Progenitor cell of endocrine pancreas (in vitro differentiated cells): ENCODE measurements at regions not wholly inside any gene's neighbourhood (a gene's known extent, or its start where the extent isn't known, plus 50 kb on each side); places are given as distances from the start of the nearest gene placed in this dataset.

Experiments
- DNase-seq: peaks from one replicate; pipeline ENCODE4 v3.0.0; 2021; ENCODE audit warnings: low spot score; ENCODE audit not compliant: unreplicated experiment
- H3K27ac Mint-ChIP-seq: 2 replicates; pipeline ENCODE4 v1.8.0; 2021; ENCODE audit warnings: mild to moderate bottlenecking, moderate library complexity, mixed read lengths
- H3K27me3 Mint-ChIP-seq: 2 replicates; pipeline ENCODE4 v1.8.0; 2021; ENCODE audit warnings: mixed read lengths
- H3K36me3 Mint-ChIP-seq: 2 replicates; pipeline ENCODE4 v1.8.0; 2022; ENCODE audit warnings: mixed read lengths; ENCODE audit not compliant: insufficient read depth
- H3K4me1 Mint-ChIP-seq: 2 replicates; pipeline ENCODE4 v1.8.0; 2021; ENCODE audit warnings: low read depth, mixed read lengths
- H3K4me3 Mint-ChIP-seq: 2 replicates; pipeline ENCODE4 v1.8.0; 2021; ENCODE audit warnings: low read depth, mild to moderate bottlenecking, moderate library complexity, mixed read lengths
- H3K9me3 Mint-ChIP-seq: 2 replicates; pipeline ENCODE4 v1.8.0; 2021; ENCODE audit warnings: low read depth, mixed read lengths
- TF ChIP-seq, protein P1 (sequence below): fragments of 200-600 bp; sonication (generic); IDR thresholded peaks from one replicate; pipeline ENCODE4 v1.5.0; 2021; ENCODE audit warnings: antibody characterized with exemption, mild to moderate bottlenecking; ENCODE audit not compliant: unreplicated experiment

DNA sequence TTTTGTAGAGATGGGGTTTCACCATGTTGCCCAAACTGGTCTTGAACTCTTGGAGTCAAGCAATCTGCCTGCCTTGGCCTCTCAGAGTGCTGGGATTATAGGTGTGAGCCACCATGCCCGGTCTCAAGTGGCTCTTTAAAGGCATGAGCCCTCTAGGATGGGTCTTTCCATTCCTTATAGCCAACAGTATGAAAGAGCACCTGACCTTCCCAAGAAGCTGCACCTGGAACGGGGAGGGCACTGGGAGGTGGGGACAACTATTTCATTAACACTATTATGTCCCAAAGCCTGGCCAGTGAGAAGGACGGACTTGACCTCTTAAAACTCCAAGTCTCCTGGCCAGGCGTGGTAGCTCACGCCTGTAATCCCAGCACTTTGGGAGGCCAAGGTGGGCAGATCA, 149.7 kb downstream of the ZFP36L2 start:
- DNase-seq = no peak
- peaks cover 7% of the 10 kb centered on the region for H3K4me1 Mint-ChIP-seq
- TF ChIP-seq, protein P1, sequence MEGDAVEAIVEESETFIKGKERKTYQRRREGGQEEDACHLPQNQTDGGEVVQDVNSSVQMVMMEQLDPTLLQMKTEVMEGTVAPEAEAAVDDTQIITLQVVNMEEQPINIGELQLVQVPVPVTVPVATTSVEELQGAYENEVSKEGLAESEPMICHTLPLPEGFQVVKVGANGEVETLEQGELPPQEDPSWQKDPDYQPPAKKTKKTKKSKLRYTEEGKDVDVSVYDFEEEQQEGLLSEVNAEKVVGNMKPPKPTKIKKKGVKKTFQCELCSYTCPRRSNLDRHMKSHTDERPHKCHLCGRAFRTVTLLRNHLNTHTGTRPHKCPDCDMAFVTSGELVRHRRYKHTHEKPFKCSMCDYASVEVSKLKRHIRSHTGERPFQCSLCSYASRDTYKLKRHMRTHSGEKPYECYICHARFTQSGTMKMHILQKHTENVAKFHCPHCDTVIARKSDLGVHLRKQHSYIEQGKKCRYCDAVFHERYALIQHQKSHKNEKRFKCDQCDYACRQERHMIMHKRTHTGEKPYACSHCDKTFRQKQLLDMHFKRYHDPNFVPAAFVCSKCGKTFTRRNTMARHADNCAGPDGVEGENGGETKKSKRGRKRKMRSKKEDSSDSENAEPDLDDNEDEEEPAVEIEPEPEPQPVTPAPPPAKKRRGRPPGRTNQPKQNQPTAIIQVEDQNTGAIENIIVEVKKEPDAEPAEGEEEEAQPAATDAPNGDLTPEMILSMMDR = no peak
- no peak overlapping the region for H3K27ac Mint-ChIP-seq
- H3K4me3 Mint-ChIP-seq = no peak overlapping the region
- H3K9me3 Mint-ChIP-seq = no peaks in the 10 kb centered on the region
- peaks cover 10% of the 10 kb centered on the region for H3K27me3 Mint-ChIP-seq
- no peaks in the 10 kb centered on the region for H3K36me3 Mint-ChIP-seq

DNA sequence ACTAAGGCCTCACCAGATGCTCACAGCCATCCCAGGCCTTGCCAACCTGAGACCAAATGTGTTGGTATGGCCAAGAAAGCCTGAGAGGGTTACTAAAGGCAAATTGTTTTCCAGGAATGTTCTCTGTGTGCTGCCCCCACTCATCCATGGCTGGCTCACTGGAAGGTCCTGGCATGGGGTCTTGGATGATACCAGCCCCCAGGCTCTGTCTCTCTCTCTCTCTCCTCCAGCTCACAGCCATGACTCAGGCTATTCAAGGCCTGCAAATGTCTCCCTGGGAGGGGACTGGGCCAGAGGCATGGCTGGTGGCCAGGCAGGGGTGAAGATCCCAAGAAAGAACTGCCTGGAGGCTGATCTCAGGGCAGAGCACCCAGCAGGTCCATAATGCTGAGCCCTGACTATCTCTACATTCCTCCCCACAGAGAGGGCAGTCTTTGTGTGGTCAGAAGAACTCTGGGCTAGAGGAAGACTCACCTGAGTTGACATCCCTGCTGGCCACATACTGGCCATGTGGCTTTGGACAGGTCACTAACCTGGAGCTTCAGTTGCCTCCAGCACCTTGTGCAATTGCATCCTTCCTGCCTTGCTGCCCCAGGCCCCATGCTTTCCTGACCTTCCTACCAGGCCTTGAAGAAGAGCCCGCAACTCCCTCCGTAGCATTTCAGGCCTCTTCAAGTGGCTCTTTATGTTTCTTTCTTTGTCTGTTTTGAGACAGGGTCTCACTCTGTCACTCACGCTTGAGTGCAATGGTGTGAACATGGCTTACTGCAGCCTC, 150.4 kb downstream of the ZFP36L2 start:
- Mint-ChIP-seq H3K36me3 (no peaks in the 10 kb centered on the region), H3K4me3 (no peak overlapping the region), H3K9me3 (no peaks in the 10 kb centered on the region), H3K4me1 (peaks cover 10% of the 10 kb centered on the region), H3K27me3 (peaks cover 10% of the 10 kb centered on the region), H3K27ac (no peak overlapping the region)
- no peak for DNase-seq
- TF ChIP-seq, protein P1 = no peak

DNA sequence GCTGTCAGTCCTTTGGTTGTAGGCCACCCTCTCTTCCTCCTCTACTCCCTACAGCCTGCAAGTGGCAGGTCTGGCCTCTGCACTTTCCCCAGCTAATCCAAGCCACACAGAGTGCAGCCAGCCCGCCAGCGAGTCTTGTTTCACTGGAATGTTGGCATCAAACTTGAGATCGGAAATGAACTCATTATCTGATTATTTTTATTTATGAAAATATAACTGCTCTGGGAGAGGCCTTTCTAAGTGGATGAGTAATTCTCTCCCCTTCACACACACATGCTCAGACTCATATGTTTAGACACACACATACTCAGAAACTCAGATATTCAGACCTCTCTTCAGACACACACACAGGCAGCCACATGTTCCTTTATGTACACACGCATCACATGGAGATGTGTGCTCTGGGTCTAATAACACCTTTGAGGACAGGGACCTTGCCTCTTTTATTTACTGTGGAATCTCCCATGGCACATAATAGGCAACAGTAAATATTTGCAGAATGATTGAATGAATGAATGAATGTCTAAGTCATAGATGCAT, 151.3 kb downstream of the ZFP36L2 start:
- TF ChIP-seq, protein P1 = no peak
- Mint-ChIP-seq H3K27ac (no peak overlapping the region), H3K36me3 (no peaks in the 10 kb centered on the region), H3K9me3 (no peaks in the 10 kb centered on the region), H3K4me1 (peaks cover 11% of the 10 kb centered on the region), H3K27me3 (peaks cover 10% of the 10 kb centered on the region), H3K4me3 (no peak overlapping the region)
- DNase-seq = no peak

DNA sequence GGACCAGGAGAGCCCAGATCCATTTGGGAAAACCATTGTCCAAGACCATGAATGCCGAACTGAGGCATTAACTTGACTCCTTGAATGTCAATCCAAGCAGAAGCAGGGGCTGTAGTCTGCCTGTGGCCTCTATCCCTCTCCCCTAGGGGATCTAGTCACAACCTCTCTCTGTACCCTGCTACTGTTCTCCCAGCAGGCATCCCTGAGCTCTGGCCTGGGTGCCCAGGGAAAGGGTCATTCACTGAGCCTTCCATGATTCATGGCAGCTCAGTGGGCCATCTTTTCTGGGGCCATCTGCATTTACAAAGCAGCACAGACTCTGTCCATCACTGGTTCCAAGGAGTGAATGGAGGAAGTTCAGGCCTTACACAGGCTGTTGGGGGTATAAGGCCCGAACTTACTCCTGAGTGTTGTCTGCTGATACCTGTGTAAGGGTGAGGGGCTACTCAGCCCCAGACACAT, 151.8 kb downstream of the ZFP36L2 start:
- Mint-ChIP-seq H3K4me3 (no peak overlapping the region), H3K36me3 (no peaks in the 10 kb centered on the region), H3K4me1 (peaks cover 11% of the 10 kb centered on the region), H3K9me3 (no peaks in the 10 kb centered on the region), H3K27me3 (peaks cover 10% of the 10 kb centered on the region), H3K27ac (no peak overlapping the region)
- TF ChIP-seq, protein P1 = no peak
- DNase-seq = no peak

DNA sequence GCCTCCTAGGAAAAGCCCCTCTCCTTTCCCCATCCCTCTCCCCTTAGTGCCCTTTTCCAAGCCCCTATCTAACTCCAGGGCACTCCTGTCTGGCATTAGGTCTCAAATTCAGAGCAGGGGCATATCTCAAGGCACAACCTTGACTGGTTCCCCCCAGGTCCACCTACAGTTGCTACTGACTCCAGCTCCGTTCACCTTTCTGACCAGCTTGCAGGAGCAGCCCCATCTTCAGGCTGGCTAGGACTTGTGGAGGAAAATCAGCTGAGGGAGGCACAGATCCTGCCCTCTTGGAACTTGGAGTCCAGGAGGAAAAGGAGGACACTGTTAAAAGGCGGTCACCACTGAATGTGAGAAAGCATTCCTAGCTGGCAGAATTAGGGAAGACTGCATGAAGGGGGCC, 152.4 kb downstream of the ZFP36L2 start:
- TF ChIP-seq, protein P1 = no peak
- Mint-ChIP-seq H3K9me3 (no peaks in the 10 kb centered on the region), H3K4me1 (peaks cover 11% of the 10 kb centered on the region), H3K36me3 (no peaks in the 10 kb centered on the region), H3K27me3 (peaks cover 10% of the 10 kb centered on the region), H3K27ac (no peak overlapping the region), H3K4me3 (no peak overlapping the region)
- no peak for DNase-seq
